ENCODE measurements at regions not wholly inside any gene's neighbourhood (a gene's known extent, or its start where the extent isn't known, plus 50 kb on each side); places are given as distances from the start of the nearest gene placed in this dataset.
A peak's percentile ranks its signal among the peaks of the same experiment; 100 is the strongest.

- H3K4me3 ChIP-seq = no peak overlapping the region
- no peak overlapping the region for H2AFZ ChIP-seq
- no peaks in the 10 kb centered on the region for H3K9me3 ChIP-seq (ENCODE audit: insufficient read depth, low read depth)
- CTCF ChIA-PET = no interaction called here
- H3K4me1 ChIP-seq (replicated peaks; ENCODE audit: insufficient read depth) = no peaks in the 10 kb centered on the region
- no peak overlapping the region for H3K4me2 ChIP-seq
- no peak overlapping the region for H3K27ac ChIP-seq
- BruUV-seq (replicated peaks) = no TSS peak
- H3K79me2 ChIP-seq (ENCODE audit: low read depth) = no peaks in the 10 kb centered on the region
- POLR2A ChIA-PET (ENCODE audit: unreplicated experiment) = no interaction called here
- intact Hi-C loops (cut with micrococcal nuclease; ENCODE audit: unreplicated experiment) = no loop called here
- H3F3A ChIP-seq (ENCODE audit: insufficient read depth, low read depth) = no peaks in the 10 kb centered on the region
- H3K36me3 ChIP-seq (ENCODE audit: low read depth) = no peaks in the 10 kb centered on the region
- H4K20me1 ChIP-seq (ENCODE audit: insufficient read depth) = no peaks in the 10 kb centered on the region
- H3K9me2 ChIP-seq (ENCODE audit: insufficient read depth) = no peaks in the 10 kb centered on the region
- DNase-seq = no peak
- no peak for TF ChIP-seq CTCF (conservative IDR thresholded peaks at IDR 0.05)
- no peak for TF ChIP-seq EZH2 (IDR thresholded peaks at IDR 0.05; ENCODE audit: low read depth)
- peaks cover 59% of the 10 kb centered on the region for H3K27me3 ChIP-seq (ENCODE audit: insufficient read depth, low read depth)
Observed at GRCh38 chr3:127387119-127387518, 99.3 kb upstream of the PRR20G start.

- ChIA-PET POLR2A (ENCODE audit: unreplicated experiment) (no interaction called here), CTCF (no interaction called here)
- H3K27ac ChIP-seq = no peak overlapping the region
- no TSS peak for BruUV-seq (replicated peaks)
- no peaks in the 10 kb centered on the region for H4K20me1 ChIP-seq (ENCODE audit: insufficient read depth)
- intact Hi-C loops (cut with micrococcal nuclease; ENCODE audit: unreplicated experiment) = no loop called here
- TF ChIP-seq CTCF (conservative IDR thresholded peaks at IDR 0.05) = no peak
- no peak for TF ChIP-seq EZH2 (IDR thresholded peaks at IDR 0.05; ENCODE audit: low read depth)
- no peaks in the 10 kb centered on the region for H3K9me2 ChIP-seq (ENCODE audit: insufficient read depth)
- H3K4me2 ChIP-seq = no peak overlapping the region
- no peaks in the 10 kb centered on the region for H3K79me2 ChIP-seq (ENCODE audit: low read depth)
- peaks cover 65% of the 10 kb centered on the region for H3K27me3 ChIP-seq (ENCODE audit: insufficient read depth, low read depth)
- no peaks in the 10 kb centered on the region for H3F3A ChIP-seq (ENCODE audit: insufficient read depth, low read depth)
- H3K4me1 ChIP-seq (replicated peaks; ENCODE audit: insufficient read depth) = no peaks in the 10 kb centered on the region
- DNase-seq = peak in 1 of 2 experiments; percentile 28
- 0 out of 2 replicates have a peak, but pooled peaks cover 2% of the 10 kb centered on the region for H3K9me3 ChIP-seq (ENCODE audit: insufficient read depth, low read depth)
- H3K4me3 ChIP-seq = no peak overlapping the region
- H2AFZ ChIP-seq = no peak overlapping the region
- no peaks in the 10 kb centered on the region for H3K36me3 ChIP-seq (ENCODE audit: low read depth)
Observed at GRCh38 chr3:127386490-127386889, 98.6 kb upstream of the PRR20G start.

GRCh38 chr3:127385540-127385870 lies 97.7 kb upstream of the PRR20G start:
- no peaks in the 10 kb centered on the region for H4K20me1 ChIP-seq (ENCODE audit: insufficient read depth)
- H3K36me3 ChIP-seq (ENCODE audit: low read depth) = no peaks in the 10 kb centered on the region
- no peak overlapping the region for H2AFZ ChIP-seq
- peaks cover 65% of the 10 kb centered on the region for H3K27me3 ChIP-seq (ENCODE audit: insufficient read depth, low read depth)
- no peak overlapping the region for H3K27ac ChIP-seq
- intact Hi-C loops (cut with micrococcal nuclease; ENCODE audit: unreplicated experiment) = no loop called here
- TF ChIP-seq EZH2 (IDR thresholded peaks at IDR 0.05; ENCODE audit: low read depth) = no peak
- no peak for TF ChIP-seq CTCF (conservative IDR thresholded peaks at IDR 0.05)
- H3K79me2 ChIP-seq (ENCODE audit: low read depth) = no peaks in the 10 kb centered on the region
- H3F3A ChIP-seq (ENCODE audit: insufficient read depth, low read depth) = no peaks in the 10 kb centered on the region
- DNase-seq = no peak
- 0 out of 2 replicates have a peak, but pooled peaks cover 6% of the 10 kb centered on the region for H3K9me3 ChIP-seq (ENCODE audit: insufficient read depth, low read depth)
- no peaks in the 10 kb centered on the region for H3K4me1 ChIP-seq (replicated peaks; ENCODE audit: insufficient read depth)
- POLR2A ChIA-PET (ENCODE audit: unreplicated experiment) = no interaction called here
- no peak overlapping the region for H3K4me3 ChIP-seq
- no peak overlapping the region for H3K4me2 ChIP-seq
- no TSS peak for BruUV-seq (replicated peaks)
- CTCF ChIA-PET = no interaction called here
- H3K9me2 ChIP-seq (ENCODE audit: insufficient read depth) = no peaks in the 10 kb centered on the region
